Activated naive CD4-positive, alpha-beta T cell treated with anti-CD3 and anti-CD28 coated beads, Interleukin-2, amount 10 ng/mL, durations not matched to agents 7 days and 5 days (primary cell): ENCODE measurements at regions not wholly inside any gene's neighbourhood (a gene's known extent, or its start where the extent isn't known, plus 50 kb on each side); places are given as distances from the start of the nearest gene placed in this dataset.

ENCODE experiments used
- CTCF ChIA-PET: fragments of 350-600 bp; sonication (Branson Sonifier 250); formaldehyde crosslinking; loops from one replicate; lab custom pipeline; 2021; ENCODE audit warnings: antibody characterized with exemption; lab: Charles Lee
- DNase-seq: peaks from one replicate; pipeline ENCODE4 v3.0.0-alpha.2; 2020
- H3K27ac Mint-ChIP-seq: one replicate; pipeline ENCODE4 v1.8.0; 2021; ENCODE audit warnings: mild to moderate bottlenecking, moderate library complexity, mixed read lengths
- H3K27me3 Mint-ChIP-seq: one replicate; pipeline ENCODE4 v1.8.0; 2021; ENCODE audit warnings: mild to moderate bottlenecking, mixed read lengths
- H3K36me3 Mint-ChIP-seq: one replicate; pipeline ENCODE4 v1.8.0; 2021; ENCODE audit warnings: mixed read lengths
- H3K4me1 Mint-ChIP-seq: one replicate; pipeline ENCODE4 v1.8.0; 2021; ENCODE audit warnings: mixed read lengths
- H3K4me3 Mint-ChIP-seq: one replicate; pipeline ENCODE4 v1.8.0; 2021; ENCODE audit warnings: mild to moderate bottlenecking, moderate library complexity, mixed read lengths
- H3K9me3 Mint-ChIP-seq: one replicate; pipeline ENCODE4 v1.8.0; 2021; ENCODE audit warnings: mixed read lengths

DNA sequence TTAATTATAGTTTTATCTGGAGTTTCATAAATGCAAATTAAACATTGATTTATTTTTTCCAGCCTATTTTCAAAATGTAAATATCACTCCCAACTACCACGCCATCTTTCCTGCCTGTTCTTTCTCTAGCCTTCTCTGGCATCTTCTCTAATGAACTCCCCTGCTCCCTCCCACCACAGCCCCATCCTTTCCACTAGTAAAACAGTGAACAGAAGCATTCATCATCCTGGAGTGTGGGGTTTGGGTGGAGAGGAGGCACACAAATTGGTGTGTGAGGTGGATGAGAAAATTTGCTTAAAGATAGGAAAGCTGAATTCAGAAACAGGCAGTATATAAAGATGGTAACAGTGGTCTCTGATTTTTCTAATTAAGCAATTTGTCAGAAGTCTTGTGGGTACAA, 479.4 kb downstream of the ARL4A start:
- CTCF ChIA-PET = no interaction called here
- Mint-ChIP-seq H3K9me3 (no peaks in the 10 kb centered on the region), H3K27ac (no peak overlapping the region), H3K4me1 (no peaks in the 10 kb centered on the region), H3K36me3 (no peaks in the 10 kb centered on the region), H3K4me3 (no peak overlapping the region), H3K27me3 (no peaks in the 10 kb centered on the region)
- no peak for DNase-seq

DNA sequence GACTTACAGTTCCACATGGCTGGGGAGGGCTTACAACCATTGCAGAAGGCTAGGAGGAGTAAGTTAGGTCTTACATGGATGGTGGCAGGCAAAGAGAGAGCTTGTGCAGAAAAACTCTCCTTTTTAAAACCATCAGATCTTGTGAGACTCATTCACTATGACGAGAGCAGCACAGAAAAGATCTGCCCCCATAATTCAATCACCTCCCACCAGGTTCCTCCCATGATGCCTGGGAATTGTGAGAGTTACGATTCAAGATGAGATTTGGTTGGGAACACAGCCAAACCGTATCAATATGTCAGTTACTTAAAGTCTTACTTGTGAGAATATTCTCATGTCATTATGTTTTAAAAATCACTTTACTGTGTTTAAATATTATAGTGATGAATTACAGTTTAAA, 481.9 kb downstream of the ARL4A start:
- no peaks in the 10 kb centered on the region for H3K36me3 Mint-ChIP-seq
- H3K27me3 Mint-ChIP-seq = no peaks in the 10 kb centered on the region
- DNase-seq = no peak
- CTCF ChIA-PET = no interaction called here
- no peak overlapping the region for H3K27ac Mint-ChIP-seq
- H3K4me3 Mint-ChIP-seq = no peak overlapping the region
- no peaks in the 10 kb centered on the region for H3K9me3 Mint-ChIP-seq
- no peaks in the 10 kb centered on the region for H3K4me1 Mint-ChIP-seq

DNA sequence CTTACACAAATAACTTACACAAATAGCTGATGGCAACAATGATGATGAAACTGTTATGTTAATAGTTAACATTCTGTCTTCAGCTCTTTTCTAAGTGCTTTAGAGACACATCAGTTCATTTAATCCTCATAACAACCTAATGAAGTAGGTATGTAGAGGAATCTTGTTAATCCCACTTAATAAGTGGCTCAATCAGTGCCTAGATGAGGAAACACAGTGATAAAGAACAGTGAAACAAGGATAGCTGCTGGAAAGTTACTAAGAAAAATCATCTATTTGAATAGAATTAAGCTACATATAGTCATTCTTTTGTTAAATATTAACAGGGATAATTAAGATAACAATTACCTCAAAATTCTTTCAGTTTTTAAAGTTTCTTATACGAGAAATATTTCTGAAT, 487.6 kb downstream of the ARL4A start:
- H3K27me3 Mint-ChIP-seq = no peaks in the 10 kb centered on the region
- CTCF ChIA-PET = interaction anchor here (1.3 kb wide), 1 partner anchor 19 kb away, joined by 3 read pairs; no protein-coding TSS in a partner anchor
- no peaks in the 10 kb centered on the region for H3K36me3 Mint-ChIP-seq
- H3K9me3 Mint-ChIP-seq = no peaks in the 10 kb centered on the region
- DNase-seq = no peak
- no peak overlapping the region for H3K4me3 Mint-ChIP-seq
- H3K27ac Mint-ChIP-seq = no peak overlapping the region
- H3K4me1 Mint-ChIP-seq = no peaks in the 10 kb centered on the region

DNA sequence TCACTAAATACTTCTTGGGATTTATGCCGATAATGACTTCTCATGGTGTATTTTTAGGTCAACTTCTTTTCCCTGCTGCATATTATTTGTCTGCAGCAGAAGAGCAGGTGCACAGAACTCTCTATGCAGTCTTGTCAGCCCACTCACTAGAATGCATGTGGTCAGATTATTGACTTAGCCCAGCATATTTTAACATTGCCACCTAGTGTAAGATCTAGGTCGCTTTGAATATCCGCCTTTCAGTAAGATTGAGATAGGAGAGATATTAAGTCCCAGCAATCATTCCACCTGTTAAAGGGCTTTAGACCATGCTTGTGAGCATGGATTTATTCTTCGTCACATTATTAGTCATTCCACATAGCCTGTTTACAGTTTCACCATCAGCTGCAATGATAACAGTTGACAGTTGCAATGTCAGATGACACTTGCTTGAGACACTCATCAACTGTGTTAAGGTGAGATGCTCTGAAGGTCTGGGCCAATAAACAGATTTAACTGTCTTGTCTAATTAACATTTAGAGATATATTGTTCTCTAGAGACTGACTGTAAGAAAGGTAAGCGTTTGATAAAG, 491.7 kb downstream of the ARL4A start:
- no peaks in the 10 kb centered on the region for H3K9me3 Mint-ChIP-seq
- H3K36me3 Mint-ChIP-seq = no peaks in the 10 kb centered on the region
- no peak overlapping the region for H3K4me3 Mint-ChIP-seq
- DNase-seq = no peak
- CTCF ChIA-PET = interaction anchor here (0.6 kb wide), 1 partner anchor 333 kb away, joined by 3 read pairs; no protein-coding TSS in a partner anchor
- no peak overlapping the region for H3K27ac Mint-ChIP-seq
- no peaks in the 10 kb centered on the region for H3K27me3 Mint-ChIP-seq
- H3K4me1 Mint-ChIP-seq = no peaks in the 10 kb centered on the region

DNA sequence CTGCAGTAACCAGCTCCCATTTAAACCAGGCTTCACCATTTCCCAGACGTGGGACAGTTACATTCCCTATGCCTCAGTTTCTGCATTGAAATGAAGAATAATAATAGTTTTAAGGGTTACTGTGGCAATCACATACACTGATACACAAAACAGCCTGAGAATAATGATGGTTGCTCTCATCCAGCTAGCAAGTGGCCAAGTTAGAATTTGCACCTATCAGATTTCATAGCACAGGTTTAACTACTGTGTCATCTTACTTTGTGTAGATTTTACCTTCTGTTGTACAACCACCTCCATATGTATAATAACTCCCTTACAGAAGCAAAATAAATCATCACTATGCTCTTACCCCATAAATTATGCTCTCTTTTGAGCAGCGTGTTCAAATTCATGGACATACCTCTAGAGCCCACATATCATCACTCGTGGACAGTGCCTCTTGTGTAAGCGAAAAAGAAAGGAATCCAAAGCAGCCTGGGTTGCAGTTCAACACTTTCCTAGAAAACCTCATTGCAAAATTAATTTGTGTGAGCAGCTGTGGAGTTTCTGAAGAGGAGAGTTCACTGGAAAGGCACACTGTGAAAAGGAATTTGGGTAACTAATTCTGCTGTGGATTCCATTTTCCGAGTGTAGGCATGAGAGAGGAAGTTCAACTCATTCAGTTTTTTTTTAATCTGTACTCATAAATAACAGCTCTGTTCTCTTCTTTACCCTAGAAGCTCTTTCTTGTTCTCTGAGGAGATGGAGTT, 492.5 kb downstream of the ARL4A start:
- Mint-ChIP-seq H3K4me3 (no peak overlapping the region), H3K27ac (no peak overlapping the region), H3K9me3 (no peaks in the 10 kb centered on the region), H3K27me3 (no peaks in the 10 kb centered on the region), H3K36me3 (no peaks in the 10 kb centered on the region), H3K4me1 (no peaks in the 10 kb centered on the region)
- no peak for DNase-seq
- CTCF ChIA-PET = interaction anchor here (0.6 kb wide), 1 partner anchor 334 kb away, joined by 3 read pairs; no protein-coding TSS in a partner anchor

DNA sequence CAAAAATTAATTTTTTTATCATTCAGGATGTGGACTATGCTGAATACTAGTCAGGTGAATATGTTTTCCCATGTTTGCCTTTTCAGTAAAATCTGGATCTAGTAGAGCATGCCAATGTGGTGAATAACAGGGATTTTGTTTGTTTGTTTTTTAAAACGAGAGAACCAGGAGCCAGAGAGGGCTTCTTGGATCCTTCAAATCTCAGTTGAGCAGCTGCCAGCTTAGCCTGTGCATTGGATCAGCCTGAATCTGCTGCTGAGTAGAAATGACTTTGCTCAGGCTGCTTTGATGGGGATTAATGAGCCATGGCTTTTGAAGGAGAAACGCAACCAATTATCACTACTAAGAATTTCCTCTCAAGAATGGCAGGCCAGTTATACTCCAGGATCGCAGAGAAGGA, 493.8 kb downstream of the ARL4A start:
- no peaks in the 10 kb centered on the region for H3K36me3 Mint-ChIP-seq
- H3K9me3 Mint-ChIP-seq = no peaks in the 10 kb centered on the region
- no peak overlapping the region for H3K27ac Mint-ChIP-seq
- H3K27me3 Mint-ChIP-seq = no peaks in the 10 kb centered on the region
- H3K4me3 Mint-ChIP-seq = no peak overlapping the region
- CTCF ChIA-PET = no interaction called here
- DNase-seq = no peak
- H3K4me1 Mint-ChIP-seq = no peaks in the 10 kb centered on the region

DNA sequence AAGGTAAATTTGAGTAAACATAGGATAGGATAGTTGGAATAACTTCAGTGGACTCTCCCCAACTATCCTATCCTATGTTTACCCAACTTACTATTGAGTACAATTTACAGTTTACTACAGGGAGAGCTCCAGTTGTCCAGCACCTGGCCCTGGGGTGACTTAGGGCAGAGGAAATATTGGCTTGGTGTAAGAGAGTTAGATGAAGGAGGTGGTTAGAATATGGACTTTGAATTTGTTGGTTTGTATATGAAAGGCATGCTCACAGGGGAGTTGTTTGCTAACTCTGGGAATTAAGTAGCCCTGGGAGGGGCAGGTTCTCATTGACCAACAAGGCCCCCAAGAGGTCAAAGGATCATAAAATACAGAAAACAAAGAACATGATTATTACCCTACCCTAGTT, 497.7 kb downstream of the ARL4A start:
- Mint-ChIP-seq H3K4me1 (no peaks in the 10 kb centered on the region), H3K9me3 (no peaks in the 10 kb centered on the region), H3K4me3 (no peak overlapping the region), H3K36me3 (no peaks in the 10 kb centered on the region), H3K27me3 (no peaks in the 10 kb centered on the region), H3K27ac (no peak overlapping the region)
- no peak for DNase-seq
- CTCF ChIA-PET = no interaction called here

DNA sequence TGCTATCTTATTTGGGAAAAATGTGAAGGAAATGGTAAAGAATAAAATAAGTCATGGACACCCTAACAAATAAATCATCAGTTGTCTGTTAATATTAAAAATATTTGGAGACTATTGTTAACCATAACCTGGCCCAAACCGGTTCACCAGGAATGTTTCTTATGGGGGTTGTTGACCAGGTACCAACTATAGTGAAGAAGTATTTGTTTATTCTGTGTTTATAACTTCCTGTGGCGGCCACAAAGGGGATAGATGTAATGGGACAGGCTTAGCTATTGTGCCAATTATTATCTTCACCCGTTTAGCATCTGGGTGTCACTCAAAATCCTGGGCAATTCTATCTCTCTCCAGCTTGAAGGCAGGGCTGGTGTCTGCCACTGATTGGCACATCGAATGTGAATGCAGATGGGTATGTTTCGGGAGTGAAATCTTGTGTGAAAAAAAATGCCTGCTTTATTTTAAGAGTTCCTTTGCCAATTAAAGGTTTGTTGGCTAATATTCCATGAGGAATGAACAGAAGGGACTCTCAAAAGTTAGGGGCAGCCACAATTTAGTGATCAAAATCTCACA, 500.9 kb downstream of the ARL4A start:
- H3K36me3 Mint-ChIP-seq = no peaks in the 10 kb centered on the region
- CTCF ChIA-PET = no interaction called here
- H3K4me1 Mint-ChIP-seq = no peaks in the 10 kb centered on the region
- H3K27ac Mint-ChIP-seq = no peak overlapping the region
- no peaks in the 10 kb centered on the region for H3K27me3 Mint-ChIP-seq
- no peak overlapping the region for H3K4me3 Mint-ChIP-seq
- DNase-seq = no peak
- H3K9me3 Mint-ChIP-seq = no peaks in the 10 kb centered on the region

DNA sequence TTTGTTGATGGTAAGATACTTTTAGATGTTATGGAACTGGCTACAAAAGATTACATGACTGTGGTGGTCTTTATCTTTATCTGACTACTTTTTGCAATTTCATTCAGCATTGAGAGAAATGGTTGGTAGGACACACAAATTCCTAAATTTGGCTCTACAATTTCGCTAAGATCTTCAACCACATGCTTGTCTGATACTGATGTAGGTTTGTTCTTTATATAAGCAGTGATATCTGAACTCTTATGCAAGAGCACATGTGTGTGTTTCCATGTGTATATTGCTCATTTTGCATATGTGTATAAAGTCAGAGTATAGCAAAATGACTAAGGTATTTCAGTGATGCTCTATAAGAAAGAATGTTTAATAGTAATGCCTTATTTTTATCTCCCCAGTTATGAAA, 501.5 kb downstream of the ARL4A start:
- no peak overlapping the region for H3K27ac Mint-ChIP-seq
- CTCF ChIA-PET = no interaction called here
- H3K4me3 Mint-ChIP-seq = no peak overlapping the region
- no peaks in the 10 kb centered on the region for H3K4me1 Mint-ChIP-seq
- no peaks in the 10 kb centered on the region for H3K36me3 Mint-ChIP-seq
- no peaks in the 10 kb centered on the region for H3K27me3 Mint-ChIP-seq
- no peak for DNase-seq
- no peaks in the 10 kb centered on the region for H3K9me3 Mint-ChIP-seq

DNA sequence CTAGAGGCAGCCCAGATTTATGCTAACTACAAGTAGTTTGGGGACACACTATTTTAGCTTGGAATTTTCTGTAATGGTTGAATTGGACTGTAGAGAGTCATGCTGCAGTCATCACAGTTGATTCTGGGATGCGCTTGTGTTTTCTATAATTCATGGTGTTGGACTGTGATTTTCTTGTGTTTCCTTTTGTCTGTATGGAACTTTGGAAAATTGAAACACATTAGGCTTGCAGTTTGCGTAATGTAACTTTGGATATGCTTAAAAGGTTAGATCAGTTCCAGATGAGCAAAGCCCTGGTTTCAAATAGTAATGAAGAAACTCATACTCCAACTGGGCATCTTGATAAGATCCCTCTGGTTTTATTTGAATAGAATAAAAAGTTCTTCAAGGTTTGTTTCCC, 502.2 kb downstream of the ARL4A start:
- no peak overlapping the region for H3K27ac Mint-ChIP-seq

DNA sequence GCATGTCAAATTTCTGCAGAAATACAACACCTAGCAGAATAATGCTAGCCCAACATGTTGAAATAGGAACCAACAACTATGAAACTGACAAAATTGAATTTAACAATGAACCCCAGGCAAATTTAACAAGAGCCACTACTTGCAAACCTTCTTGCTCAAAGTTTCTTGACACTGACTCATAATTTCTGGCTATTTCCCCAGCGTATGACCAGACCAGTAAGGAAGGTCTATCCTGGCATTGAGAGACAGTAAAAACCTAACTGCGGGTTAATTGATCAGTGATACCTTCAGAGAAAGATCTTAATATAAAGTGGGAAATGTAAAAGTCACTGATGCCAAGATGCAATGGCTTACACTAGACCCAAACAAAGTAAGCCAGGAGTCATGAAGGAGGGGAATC, 510.1 kb downstream of the ARL4A start:
- H3K27me3 Mint-ChIP-seq = no peaks in the 10 kb centered on the region
- H3K27ac Mint-ChIP-seq = no peak overlapping the region
- CTCF ChIA-PET = no interaction called here
- H3K4me1 Mint-ChIP-seq = no peaks in the 10 kb centered on the region
- no peak for DNase-seq
- H3K4me3 Mint-ChIP-seq = no peak overlapping the region
- no peaks in the 10 kb centered on the region for H3K36me3 Mint-ChIP-seq
- H3K9me3 Mint-ChIP-seq = no peaks in the 10 kb centered on the region

More for the DNA sequence above, 502.2 kb downstream of the ARL4A start:
- DNase-seq = no peak
- H3K4me1 Mint-ChIP-seq = no peaks in the 10 kb centered on the region
- no peaks in the 10 kb centered on the region for H3K36me3 Mint-ChIP-seq
- CTCF ChIA-PET = no interaction called here
- H3K9me3 Mint-ChIP-seq = no peaks in the 10 kb centered on the region
- no peaks in the 10 kb centered on the region for H3K27me3 Mint-ChIP-seq
- no peak overlapping the region for H3K4me3 Mint-ChIP-seq

DNA sequence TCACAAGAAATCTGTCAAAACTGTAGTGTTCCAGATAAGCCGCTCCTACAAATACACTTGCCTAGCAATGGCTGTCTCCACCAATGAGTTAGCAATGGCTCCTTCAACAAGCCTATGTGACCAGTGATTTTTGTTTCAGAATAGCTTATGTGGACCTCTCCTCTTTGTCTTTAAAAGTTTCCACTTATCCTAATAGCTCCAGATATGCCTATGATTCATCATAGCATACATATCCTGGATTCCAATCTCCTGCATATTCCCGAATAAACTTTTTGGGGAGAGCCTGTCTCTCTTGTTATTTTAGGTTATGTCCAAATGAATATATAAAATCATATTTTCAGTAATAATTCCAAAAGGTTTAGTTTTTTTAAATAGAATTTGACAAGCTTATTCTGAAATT, 510.6 kb downstream of the ARL4A start:
- no peak for DNase-seq
- Mint-ChIP-seq H3K4me1 (no peaks in the 10 kb centered on the region), H3K36me3 (no peaks in the 10 kb centered on the region), H3K9me3 (no peaks in the 10 kb centered on the region), H3K4me3 (no peak overlapping the region), H3K27me3 (no peaks in the 10 kb centered on the region), H3K27ac (no peak overlapping the region)
- CTCF ChIA-PET = no interaction called here

DNA sequence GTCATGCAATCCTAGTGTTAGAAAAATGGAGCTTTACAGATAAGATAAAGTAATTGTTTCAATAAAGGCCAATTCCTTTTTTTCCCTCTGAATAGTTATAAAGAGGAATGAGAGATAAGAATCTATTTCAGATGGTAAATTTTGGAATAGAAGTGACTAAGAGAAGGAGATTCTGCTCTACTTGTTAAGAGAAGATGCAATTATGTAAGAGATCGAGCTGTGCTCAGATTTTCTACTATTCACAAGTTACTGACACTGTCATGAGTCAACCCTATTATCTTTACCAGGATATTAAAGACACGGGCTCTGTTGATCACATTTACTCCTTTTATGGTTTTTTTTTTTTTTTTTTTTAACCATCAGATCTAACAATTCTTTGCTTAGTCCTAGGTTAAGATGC, 511.3 kb downstream of the ARL4A start:
- CTCF ChIA-PET = no interaction called here
- no peak for DNase-seq
- Mint-ChIP-seq H3K27ac (no peak overlapping the region), H3K9me3 (no peaks in the 10 kb centered on the region), H3K4me1 (no peaks in the 10 kb centered on the region), H3K4me3 (no peak overlapping the region), H3K27me3 (no peaks in the 10 kb centered on the region), H3K36me3 (no peaks in the 10 kb centered on the region)

DNA sequence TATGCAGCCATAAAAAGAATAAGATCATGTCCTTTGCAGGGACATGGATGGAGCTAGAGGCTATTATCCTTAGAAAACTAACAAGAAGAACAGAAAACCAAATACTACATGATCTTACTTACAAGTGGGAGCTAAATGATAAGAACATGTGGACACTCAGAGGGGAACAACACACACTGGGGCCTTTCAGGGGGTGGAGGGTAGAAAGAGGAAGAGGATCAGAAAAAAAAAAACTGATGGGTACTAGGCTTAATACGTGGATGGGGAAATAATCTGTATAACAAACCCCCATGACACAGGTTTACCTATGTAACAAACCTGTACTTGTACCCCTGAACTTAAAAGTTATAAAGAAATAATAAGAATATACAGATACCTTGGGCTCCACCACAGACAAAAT, 514.2 kb downstream of the ARL4A start:
- Mint-ChIP-seq H3K9me3 (no peaks in the 10 kb centered on the region), H3K4me1 (no peaks in the 10 kb centered on the region), H3K27ac (no peak overlapping the region), H3K36me3 (no peaks in the 10 kb centered on the region), H3K27me3 (no peaks in the 10 kb centered on the region), H3K4me3 (no peak overlapping the region)
- DNase-seq = no peak
- CTCF ChIA-PET = interaction anchor here (0.7 kb wide), 1 partner anchor 76 kb away, joined by 3 read pairs; no protein-coding TSS in a partner anchor

DNA sequence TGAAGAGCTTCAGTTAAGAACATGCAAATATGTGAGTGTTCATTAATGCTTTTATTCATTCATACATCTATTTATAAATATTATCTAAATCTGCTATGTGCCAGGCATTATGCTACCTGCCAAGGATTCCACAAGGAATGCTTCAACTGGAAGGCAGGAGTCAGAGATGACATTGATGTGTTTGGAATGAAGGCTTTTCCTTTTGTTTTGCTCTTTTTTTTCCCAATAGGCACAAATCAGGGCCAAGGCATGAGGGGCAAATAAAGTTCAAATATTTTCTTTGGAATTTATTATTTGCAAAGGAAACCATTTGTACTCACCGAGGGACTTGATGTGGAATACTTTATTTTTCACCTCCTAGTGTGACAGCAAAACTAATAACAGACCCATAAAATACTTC, 530.3 kb downstream of the ARL4A start:
- Mint-ChIP-seq H3K27me3 (no peaks in the 10 kb centered on the region), H3K4me1 (no peaks in the 10 kb centered on the region), H3K4me3 (no peak overlapping the region), H3K9me3 (no peaks in the 10 kb centered on the region), H3K36me3 (no peaks in the 10 kb centered on the region), H3K27ac (no peak overlapping the region)
- DNase-seq = no peak
- CTCF ChIA-PET = no interaction called here
